Right atrium auricular region (tissue), 2 donors: ENCODE measurements at regions not wholly inside any gene's neighbourhood (a gene's known extent, or its start where the extent isn't known, plus 50 kb on each side); places are given as distances from the start of the nearest gene placed in this dataset.

Experiments used
- DNase-seq: peaks from one replicate; pipeline ENCODE4 v3.0.0-alpha.2; 2019; ENCODE audit warnings: low spot score
- H3K27ac ChIP-seq, 2 donors: fragments of 200-600 bp; sonication (generic); 1 replicate in 1 of 2; 2 replicates in 1 of 2; pipeline ENCODE4 v1.5.1; 2016 to 2019
- H3K27me3 ChIP-seq, 2 donors: fragments of 200-600 bp; sonication (generic); one replicate each; pipeline versions ENCODE4 v1.5.1 to v1.6.0; 2017 to 2019
- H3K36me3 ChIP-seq: fragments of 200-600 bp; sonication (generic); one replicate; pipeline ENCODE4 v1.5.1; 2016
- H3K4me1 ChIP-seq, 2 donors: fragments of 200-600 bp; sonication (generic); one replicate each; pipeline versions ENCODE4 v1.5.1 to v1.6.0; 2017 to 2019
- H3K4me3 ChIP-seq, 2 donors: fragments of 200-600 bp; sonication (generic); 1 replicate in 1 of 2; 2 replicates in 1 of 2; pipeline ENCODE4 v1.5.1; 2017 to 2019; ENCODE audit warnings: mild to moderate bottlenecking in 1 of 2, moderate library complexity in 1 of 2
- H3K9me3 ChIP-seq, 2 donors: fragments of 200-600 bp; sonication (generic); one replicate each; pipeline ENCODE4 v1.5.1; 2019
- CTCF ChIP-seq, 2 donors: fragments of 200-600 bp; sonication (generic); IDR thresholded peaks; one replicate each; pipeline ENCODE4 v1.5.1; 2019; ENCODE audit warnings: antibody characterized with exemption in 2 of 2

DNA sequence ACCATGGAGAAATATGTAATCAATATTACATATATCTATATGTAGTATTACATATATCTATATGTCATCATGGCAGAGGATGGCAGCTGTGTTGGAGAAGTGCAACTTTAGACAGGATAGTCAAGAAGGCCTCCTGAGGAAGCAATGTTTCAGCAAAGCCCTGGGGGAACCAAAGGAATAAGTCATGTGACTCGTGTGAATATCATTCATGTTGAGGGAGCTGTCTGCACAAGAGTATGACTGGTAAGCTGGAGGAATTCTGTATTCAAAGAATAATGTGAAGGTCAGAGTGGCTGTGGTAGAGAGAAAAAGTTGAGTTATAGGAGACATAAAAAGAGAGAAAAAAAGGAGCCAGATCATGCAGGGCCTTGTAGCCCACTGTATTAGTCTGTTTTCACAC, 92.9 kb upstream of the EDNRA start:
- H3K36me3 ChIP-seq = no peaks in the 10 kb centered on the region
- H3K4me1 ChIP-seq = no peaks in the 10 kb centered on the region
- H3K4me3 ChIP-seq = no peak overlapping the region
- no peak for TF ChIP-seq CTCF (IDR thresholded peaks at IDR 0.05)
- H3K27ac ChIP-seq = no peak overlapping the region
- no peaks in the 10 kb centered on the region for H3K9me3 ChIP-seq
- no peaks in the 10 kb centered on the region for H3K27me3 ChIP-seq
- DNase-seq = no peak

- H3K27me3 ChIP-seq = no peaks in the 10 kb centered on the region
- TF ChIP-seq CTCF (IDR thresholded peaks at IDR 0.05) = no peak
- no peaks in the 10 kb centered on the region for H3K36me3 ChIP-seq
- H3K4me1 ChIP-seq = no peaks in the 10 kb centered on the region
- no peak overlapping the region for H3K4me3 ChIP-seq
- H3K9me3 ChIP-seq = no peaks in the 10 kb centered on the region
- no peak for DNase-seq
- no peak overlapping the region for H3K27ac ChIP-seq
These were observed 84.8 kb upstream of the EDNRA start for GRCh38 chr4:147396105-147396504.

- Histone ChIP-seq H3K27ac (no peak overlapping the region), H3K4me3 (no peak overlapping the region), H3K9me3 (no peaks in the 10 kb centered on the region), H3K36me3 (no peaks in the 10 kb centered on the region), H3K27me3 (no peaks in the 10 kb centered on the region), H3K4me1 (no peaks in the 10 kb centered on the region)
- no peak for TF ChIP-seq CTCF (IDR thresholded peaks at IDR 0.05)
- DNase-seq = no peak
These were observed 82.3 kb upstream of the EDNRA start for GRCh38 chr4:147398556-147398955.

GRCh38 chr4:147400721-147401120, 80.2 kb upstream of the EDNRA start:
- Histone ChIP-seq H3K36me3 (no peaks in the 10 kb centered on the region), H3K4me1 (no peaks in the 10 kb centered on the region), H3K9me3 (peaks cover 0 to 13% of the 10 kb centered on the region in 2 donors), H3K27ac (no peak overlapping the region), H3K4me3 (no peak overlapping the region), H3K27me3 (no peaks in the 10 kb centered on the region)
- no peak for DNase-seq
- no peak for TF ChIP-seq CTCF (IDR thresholded peaks at IDR 0.05)

DNA sequence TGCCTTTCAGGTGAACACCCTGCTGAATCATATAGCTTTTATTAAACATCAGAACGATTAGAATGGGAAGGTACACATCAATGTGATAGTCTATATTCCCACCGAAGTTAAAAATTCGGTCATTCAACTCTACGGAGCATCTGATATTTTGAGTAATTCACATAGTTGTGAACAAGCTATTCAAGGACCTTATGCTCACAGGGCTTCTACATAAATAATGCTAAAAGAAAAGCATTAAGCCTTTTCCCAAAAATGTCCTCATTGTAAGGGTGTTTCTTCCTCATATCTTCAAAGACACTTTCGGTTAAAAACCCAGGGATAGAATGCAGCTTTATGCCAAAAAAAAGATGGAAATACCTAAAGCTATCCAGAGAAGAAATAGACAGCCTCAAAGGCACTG, 79.7 kb upstream of the EDNRA start:
- H3K4me1 ChIP-seq = no peaks in the 10 kb centered on the region
- peaks cover 0 to 13% of the 10 kb centered on the region in 2 donors for H3K9me3 ChIP-seq
- no peaks in the 10 kb centered on the region for H3K27me3 ChIP-seq
- no peak overlapping the region for H3K27ac ChIP-seq
- no peaks in the 10 kb centered on the region for H3K36me3 ChIP-seq
- DNase-seq = no peak
- H3K4me3 ChIP-seq = no peak overlapping the region
- no peak for TF ChIP-seq CTCF (IDR thresholded peaks at IDR 0.05)

DNA sequence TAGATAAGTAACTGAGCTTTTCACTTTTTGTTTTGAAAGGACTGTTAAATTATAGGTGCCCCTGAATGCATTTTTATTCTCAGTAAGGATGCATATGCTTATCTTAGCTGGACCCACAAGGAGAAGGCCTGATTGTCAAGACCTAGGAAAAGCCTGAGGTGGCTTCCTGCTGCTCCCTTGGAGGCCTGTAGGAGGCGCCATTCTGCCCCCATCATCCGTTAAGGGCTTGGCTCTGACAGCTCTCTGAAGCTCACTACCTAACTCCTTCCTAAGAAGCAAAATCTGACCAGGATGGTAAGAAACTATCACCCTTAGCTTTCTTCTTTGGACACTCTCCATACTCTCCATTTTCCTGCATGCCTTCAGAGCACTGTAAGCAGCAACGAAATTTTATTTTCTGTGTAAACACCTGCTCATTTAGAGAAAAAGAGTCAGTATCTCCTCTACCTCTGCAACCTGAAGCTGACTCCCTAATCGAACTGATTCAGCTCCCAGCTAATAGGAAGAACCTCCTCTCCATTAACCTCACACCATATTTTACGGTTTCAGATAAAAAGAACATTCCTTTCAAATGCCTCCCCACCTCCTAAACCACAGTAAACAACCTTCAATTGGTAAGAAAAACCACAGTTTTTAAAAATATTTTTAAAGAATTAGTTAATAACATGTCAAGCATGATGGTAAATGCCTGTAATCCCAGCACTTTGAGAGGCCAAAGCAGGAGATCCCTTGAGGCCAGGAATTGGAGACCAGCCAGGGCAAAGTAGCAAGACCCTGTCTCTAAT, 73.4 kb upstream of the EDNRA start:
- no peaks in the 10 kb centered on the region for H3K36me3 ChIP-seq
- H3K27me3 ChIP-seq = no peaks in the 10 kb centered on the region
- no peak overlapping the region for H3K27ac ChIP-seq
- no peak overlapping the region for H3K4me3 ChIP-seq
- no peak for DNase-seq
- peaks cover 0 to 11% of the 10 kb centered on the region in 2 donors for H3K4me1 ChIP-seq
- peak in 1 of 2 donors; percentile 31 for TF ChIP-seq CTCF (IDR thresholded peaks at IDR 0.05)
- H3K9me3 ChIP-seq = peaks cover 0 to 13% of the 10 kb centered on the region in 2 donors
